GM19239 (cell line): ENCODE measurements at regions not wholly inside any gene's neighbourhood (a gene's known extent, or its start where the extent isn't known, plus 50 kb on each side); places are given as distances from the start of the nearest gene placed in this dataset.
"Not testable (repeated sequence)": the region's sequence is repeated elsewhere in the genome, so short reads cannot be mapped to it uniquely, and the experiment has no call there.

Experiments
- DNase-seq: peaks from one replicate; pipeline ENCODE4 v3.0.0; 2011; ENCODE audit warnings: low spot score; ENCODE audit not compliant: insufficient read length
- FAIRE-seq: peaks from 2 replicates; lab custom pipeline; 2011; peaks lifted over from hg19 to GRCh38; lab: Jason Lieb, UNC

DNA sequence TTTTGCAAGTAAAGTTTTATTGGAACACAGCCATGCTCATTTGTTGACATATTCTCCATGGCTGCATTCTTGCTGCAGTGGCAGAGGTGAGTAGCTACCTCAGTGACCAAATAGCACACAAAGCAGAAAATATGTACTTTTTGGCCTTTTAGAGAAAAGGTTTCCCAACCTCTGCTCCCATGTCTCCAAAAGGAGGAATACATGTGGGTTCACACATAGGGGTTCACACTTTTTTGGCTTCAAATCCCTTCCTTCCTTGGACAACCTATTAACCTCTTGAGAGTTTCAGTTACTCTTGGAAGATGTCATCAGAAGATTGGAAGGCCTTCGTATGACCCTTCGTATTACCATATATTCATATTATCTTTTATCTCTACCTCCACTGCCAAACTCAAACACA lies 285.1 kb upstream of the TUT7 start:
- no peak for FAIRE-seq
- no peak for DNase-seq

GRCh38 chr9:86638109-86638508 lies 283.9 kb upstream of the TUT7 start:
- DNase-seq (no peak), FAIRE-seq (no peak)

DNA sequence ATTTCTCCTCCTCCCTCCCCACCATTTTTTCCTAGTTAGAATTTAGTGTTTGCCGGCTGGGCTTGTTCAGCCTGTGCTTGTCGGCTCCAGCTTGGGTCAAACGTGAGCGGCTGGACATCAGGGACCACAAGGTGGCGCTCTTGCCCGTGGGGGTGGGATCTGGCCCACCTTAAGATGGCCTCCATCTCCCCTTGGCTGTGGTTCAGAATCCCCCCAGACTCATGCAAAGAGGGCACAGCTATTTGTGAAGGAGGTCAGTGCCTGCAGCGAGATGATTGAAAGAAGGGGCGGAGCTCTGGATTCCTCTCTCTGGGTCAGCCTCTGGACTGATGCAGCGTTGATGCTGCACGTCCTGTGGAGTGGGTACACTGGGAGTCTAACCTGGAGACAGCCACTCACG lies 283.3 kb upstream of the TUT7 start:
- FAIRE-seq = no peak
- DNase-seq = no peak

DNA sequence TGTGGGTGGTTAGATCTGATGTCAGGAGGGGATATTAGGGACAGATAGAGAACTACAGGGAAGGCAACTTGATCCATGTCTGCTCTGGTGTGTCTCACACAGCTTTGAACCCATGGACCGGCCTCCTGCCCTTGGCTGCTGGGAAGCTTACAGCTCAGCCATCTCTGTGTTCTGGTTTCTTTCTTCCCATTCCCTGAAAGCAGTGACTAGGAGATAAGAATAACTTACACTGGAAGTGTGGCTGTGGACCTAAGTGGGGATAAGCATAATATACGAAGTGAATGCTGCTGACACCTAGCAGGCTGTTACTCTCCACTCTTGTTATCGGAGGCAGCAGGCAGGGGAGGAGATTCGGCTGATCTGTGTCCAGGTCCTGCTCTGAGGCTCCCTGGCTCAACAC lies 282.3 kb upstream of the TUT7 start:
- no peak for FAIRE-seq

DNA sequence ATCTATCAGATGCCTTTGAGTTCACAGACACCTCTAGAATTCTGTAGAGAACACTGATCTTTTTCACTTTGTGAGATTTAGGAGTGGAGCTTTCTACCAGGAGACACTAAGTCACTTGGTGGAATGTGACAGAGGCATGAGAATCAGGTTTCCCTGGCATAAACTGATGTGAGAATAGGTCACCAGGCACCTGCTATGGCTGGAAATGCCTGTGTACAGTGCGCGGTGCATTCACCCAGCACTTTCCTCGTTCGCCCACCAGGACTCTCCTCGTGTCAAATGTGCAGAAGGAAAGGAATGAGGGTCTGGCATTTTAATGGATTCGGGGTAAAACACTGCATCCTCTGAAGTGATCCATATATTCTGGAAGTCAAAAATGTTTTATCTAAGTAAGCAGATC lies 281.8 kb upstream of the TUT7 start:
- DNase-seq (no peak), FAIRE-seq (no peak)

More for the DNA sequence above, 282.3 kb upstream of the TUT7 start:
- no peak for DNase-seq

GRCh38 chr9:86634501-86634900 lies 280.3 kb upstream of the TUT7 start:
- DNase-seq = no peak
- FAIRE-seq = no peak

DNA sequence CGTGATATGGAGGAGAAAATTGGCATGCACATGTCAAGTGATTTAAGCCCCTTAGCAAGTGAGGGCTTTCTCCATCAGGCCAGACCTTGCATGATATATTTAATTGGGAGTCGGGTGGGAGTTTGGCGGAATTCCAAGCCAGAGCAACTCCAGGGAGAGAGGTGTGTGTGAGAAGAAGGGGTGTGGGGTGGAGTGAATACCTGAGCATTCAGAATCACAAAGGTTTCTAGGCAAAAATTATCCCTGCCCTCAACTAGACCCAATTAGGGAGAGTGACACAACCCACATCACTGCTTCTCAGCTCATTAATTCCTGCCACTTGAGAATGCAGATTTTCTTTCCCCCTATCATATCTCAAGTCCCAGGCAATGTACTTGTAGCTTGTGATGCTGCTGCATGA lies 279.7 kb upstream of the TUT7 start:
- no peak for DNase-seq
- FAIRE-seq = no peak

- FAIRE-seq = no peak
These were observed 278.3 kb upstream of the TUT7 start for GRCh38 chr9:86632537-86632936.

DNA sequence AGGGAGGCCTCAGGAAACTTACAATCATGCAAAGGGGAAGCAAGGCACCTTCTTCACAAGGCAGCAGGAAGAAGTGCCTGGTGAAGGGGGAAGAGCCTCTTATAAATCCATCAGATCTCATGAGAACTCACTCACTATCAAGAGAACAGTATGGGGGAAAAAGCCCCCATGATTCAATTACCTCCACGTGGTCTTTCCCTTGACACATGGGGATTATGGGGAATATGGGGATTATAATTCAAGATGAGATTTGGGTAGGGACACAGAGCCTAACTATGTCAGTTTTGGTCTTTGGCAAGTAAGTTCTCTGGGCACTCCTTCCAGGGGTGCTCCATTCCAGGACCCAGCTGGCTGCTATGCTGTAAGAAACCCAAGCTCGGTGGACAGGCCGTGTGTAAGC lies 275.3 kb upstream of the TUT7 start:
- FAIRE-seq (no peak), DNase-seq (no peak)

More at GRCh38 chr9:86632537-86632936, 278.3 kb upstream of the TUT7 start:
- no peak for DNase-seq

DNA sequence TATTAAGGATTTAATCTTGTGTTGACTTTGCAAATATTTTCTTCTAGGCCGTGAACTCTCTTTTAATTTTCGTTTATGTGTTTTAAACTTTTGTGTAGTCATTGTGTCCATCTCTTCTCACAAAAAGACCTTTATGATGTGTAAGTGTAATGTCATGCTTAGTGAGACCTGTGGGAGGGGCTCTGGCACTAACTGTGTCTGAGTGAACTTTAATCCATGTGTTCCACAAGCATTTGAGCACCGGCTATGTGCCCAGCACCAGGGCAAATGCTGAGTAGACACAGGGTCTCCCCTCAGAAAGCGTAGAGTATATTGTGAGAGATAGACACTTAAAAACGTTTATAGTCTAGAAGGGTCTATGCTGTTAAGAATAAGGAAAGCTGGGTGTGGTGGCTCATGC lies 272.6 kb upstream of the TUT7 start:
- DNase-seq (no peak), FAIRE-seq (no peak)

DNA sequence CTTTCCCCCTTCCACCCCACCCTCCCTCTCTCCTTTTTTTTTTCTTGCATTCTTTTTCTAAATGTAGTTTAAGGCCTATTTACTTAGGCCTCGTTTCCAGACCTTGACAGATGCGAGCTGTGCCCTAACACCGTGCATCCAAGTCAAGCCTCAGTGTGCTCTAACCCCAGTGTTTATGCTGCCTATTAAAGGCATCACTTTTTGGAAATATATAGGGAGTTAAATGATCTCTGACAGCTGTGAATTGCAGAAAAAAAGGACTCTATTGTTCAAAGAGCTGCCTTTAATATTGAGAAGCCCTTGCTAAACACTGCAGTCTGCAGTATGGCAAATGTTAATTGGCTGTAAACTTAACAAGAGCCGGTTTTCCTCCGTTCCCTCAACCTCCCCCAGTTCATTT lies 270.4 kb upstream of the TUT7 start:
- DNase-seq (no peak), FAIRE-seq (no peak)

DNA sequence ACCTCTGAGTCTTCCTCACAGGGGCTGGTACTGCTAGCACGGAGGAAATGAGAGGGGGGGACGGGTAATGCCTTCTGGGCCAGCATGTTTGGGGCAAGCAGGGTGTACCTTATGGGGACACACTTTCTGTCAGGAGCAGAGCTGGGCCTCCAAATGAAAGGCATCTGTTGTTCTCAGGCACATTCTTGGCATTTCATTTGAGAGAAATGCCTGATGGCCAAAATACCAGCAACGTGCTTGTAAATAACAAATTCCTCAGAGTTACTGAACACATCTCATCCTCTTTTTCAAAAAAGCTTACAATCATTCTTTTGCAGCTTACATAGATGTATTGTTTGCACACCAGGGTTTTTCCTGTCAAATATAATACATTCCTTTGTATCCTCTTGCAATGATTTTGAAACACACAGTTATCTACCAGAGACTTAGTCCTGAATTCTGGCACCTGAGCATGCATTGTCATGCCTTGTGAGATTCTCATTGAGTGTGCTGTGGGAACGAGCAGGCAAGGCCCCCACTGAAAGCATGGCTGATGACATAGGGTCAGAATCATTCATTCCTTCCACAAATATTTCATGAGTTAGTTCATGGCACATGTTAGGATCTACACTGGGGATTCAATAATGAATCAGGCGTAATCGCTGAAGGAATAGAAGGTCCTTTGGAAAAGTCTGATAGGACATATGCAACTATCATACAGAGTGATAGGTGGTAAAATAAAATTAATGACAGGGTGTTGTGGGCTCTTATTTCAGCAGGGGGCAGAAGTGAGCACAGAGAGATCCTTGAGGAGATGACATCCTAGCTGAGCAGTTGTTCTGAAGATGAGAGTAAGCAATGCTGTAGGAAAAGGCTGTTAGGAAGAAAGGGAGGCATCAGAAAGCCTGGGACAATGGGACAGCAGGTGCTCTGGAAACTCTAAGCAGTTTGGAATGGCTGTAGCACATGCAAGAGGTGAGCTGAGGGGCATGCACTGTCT lies 260.9 kb upstream of the TUT7 start:
- no peak for FAIRE-seq
- DNase-seq = no peak

- DNase-seq (no peak), FAIRE-seq (no peak)
These were observed 259.7 kb upstream of the TUT7 start for GRCh38 chr9:86613943-86614342.

DNA sequence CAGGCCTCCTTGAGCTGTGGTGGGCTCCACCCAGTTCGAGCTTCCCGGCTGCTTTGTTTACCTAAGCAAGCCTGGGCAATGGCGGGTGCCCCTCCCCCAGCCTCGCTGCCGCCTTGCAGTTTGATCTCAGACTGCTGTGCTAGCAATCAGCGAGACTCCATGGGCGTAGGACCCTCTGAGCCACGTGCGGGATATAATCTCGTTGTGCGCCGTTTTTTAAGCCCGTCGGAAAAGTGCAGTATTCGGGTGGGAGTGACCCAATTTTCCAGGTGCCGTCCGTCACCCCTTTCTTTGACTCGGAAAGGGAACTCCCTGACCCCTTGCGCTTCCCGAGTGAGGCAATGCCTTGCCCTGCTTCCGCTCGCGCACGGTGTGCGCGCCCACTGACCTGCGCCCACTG lies 257.3 kb upstream of the TUT7 start:
- not testable (repeated sequence) for FAIRE-seq, DNase-seq

- FAIRE-seq (no peak), DNase-seq (no peak)
These were observed 251.1 kb upstream of the TUT7 start for GRCh38 chr9:86605303-86605702.

DNA sequence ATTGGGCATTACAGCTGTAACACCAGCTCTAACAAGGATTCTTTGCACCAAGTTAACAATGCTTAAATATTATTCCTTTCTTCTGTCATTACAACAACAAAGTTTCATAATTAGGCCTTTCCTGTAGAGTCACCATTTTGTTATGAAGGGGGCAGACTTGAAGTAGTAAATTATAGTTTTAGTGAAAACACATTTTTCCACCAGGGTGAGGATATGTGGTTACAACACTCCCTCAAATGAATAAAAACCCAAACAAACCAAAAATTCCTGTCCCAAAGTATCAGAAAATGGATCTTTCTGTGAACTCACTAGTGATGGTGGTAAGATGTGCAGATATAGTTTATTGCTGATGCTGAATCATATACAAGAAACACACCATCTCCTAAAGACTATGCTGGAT lies 250.5 kb upstream of the TUT7 start:
- no peak for FAIRE-seq

DNA sequence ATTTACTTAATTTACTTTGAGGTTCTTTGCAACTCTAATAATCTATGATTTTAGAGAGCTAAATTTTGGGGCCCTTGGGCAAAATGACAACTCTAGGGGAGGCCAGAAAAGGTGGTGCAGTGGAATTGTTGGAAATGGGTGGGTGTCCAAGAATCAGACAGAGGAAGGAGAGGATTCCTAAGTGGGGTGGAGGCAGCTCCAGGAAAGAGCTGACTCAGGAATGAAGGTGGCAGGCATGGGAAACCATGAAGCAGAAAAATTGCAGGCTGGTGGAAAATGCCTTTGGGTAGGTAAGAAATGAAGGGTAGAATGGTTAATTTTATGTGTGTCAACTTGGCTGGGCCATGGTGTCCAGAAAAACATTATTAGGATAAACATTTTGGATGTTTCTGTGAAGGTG lies 248.5 kb upstream of the TUT7 start:
- FAIRE-seq (no peak), DNase-seq (no peak)

More for the DNA sequence above, 250.5 kb upstream of the TUT7 start:
- DNase-seq = no peak

GRCh38 chr9:86601697-86602096 lies 247.5 kb upstream of the TUT7 start:
- DNase-seq (no peak), FAIRE-seq (no peak)

DNA sequence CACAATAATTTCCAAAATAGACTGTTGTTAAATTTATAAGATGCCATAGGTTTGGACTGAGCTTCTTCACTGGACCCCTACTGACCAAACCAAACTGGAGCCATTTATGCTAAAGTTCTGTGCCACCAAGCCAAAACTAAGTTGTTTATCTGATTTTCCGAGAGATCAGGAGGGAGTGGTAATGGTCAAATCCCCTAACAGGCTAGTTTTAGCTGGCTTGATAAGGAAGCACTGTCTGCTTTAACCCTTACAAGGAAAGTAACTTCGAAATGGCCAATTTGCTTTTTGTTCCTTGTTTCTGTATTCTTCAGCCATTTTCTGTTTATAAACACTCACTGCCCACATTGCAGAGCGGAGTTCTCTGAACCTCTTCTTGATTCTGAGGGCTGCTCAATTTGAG lies 246.8 kb upstream of the TUT7 start:
- no peak for FAIRE-seq
- DNase-seq = no peak

GRCh38 chr9:86600291-86600690 lies 246.1 kb upstream of the TUT7 start:
- DNase-seq (no peak), FAIRE-seq (no peak)

DNA sequence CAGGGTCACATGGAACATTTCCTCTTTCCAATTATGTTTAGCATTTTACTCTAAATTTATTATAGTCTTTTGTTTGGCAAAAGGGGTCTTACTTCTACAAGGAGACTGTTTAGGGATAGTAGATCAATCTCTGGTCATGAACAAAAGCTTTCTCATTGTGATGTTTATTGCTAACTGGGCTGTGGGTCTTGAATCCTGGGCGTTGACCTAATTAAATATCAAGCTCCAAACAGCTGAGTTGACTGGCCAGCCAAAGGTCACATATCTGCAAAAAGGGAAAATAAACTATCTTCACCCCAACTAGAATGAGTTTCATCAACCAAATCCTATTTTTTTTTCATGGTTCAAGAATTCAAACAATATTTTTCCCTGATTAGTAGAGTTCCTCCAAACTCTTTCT lies 245.4 kb upstream of the TUT7 start:
- DNase-seq (no peak), FAIRE-seq (no peak)
